SK-N-SH (cell line): ENCODE measurements at regions not wholly inside any gene's neighbourhood (a gene's known extent, or its start where the extent isn't known, plus 50 kb on each side); places are given as distances from the start of the nearest gene placed in this dataset.

Experiments
- EP300 ChIP-seq, 2 experiments: IDR thresholded peaks; 2 replicates each; pipeline versions ENCODE4 v1.4.0 to v1.6.1; 2012; ENCODE audit warnings: borderline replicate concordance in 1 of 2, low read depth in 1 of 2, low read length in 1 of 2
- EZH2phosphoT487 ChIP-seq: fragments of 200-600 bp; sonication (generic); IDR thresholded peaks from 2 replicates; pipeline ENCODE4 v1.6.1; 2017; ENCODE audit warnings: low read depth, mixed run types, mild to moderate bottlenecking, antibody characterized with exemption, moderate library complexity, borderline replicate concordance
- FOXJ3 ChIP-seq: sonication (generic); formaldehyde crosslinking; IDR thresholded peaks from 2 replicates; pipeline ENCODE4 v1.5.1; 2020; ENCODE audit warnings: mild to moderate bottlenecking, missing genetic modification reagents
- FOXM1 ChIP-seq: IDR thresholded peaks from 2 replicates; pipeline ENCODE4 v1.4.0; 2012; ENCODE audit warnings: low read depth, mild to moderate bottlenecking
- POLR2AphosphoS5 ChIP-seq: IDR thresholded peaks from 2 replicates; pipeline ENCODE4 v1.6.1; 2012; ENCODE audit warnings: low read depth, low read length
- RAD21 ChIP-seq: IDR thresholded peaks from 2 replicates; pipeline ENCODE4 v1.6.1; 2012; ENCODE audit warnings: mild to moderate bottlenecking, low read length
- REST ChIP-seq: IDR thresholded peaks from 2 replicates; pipeline ENCODE4 v1.6.1; 2012; ENCODE audit warnings: mild to moderate bottlenecking, low read depth, low read length, moderate library complexity
- TAF1 ChIP-seq: IDR thresholded peaks from 2 replicates; pipeline ENCODE4 v1.6.1; 2012; ENCODE audit warnings: low read depth, mild to moderate bottlenecking, low read length, moderate library complexity, borderline replicate concordance
- TF ChIP-seq, protein P1 (sequence below): fragments of 200-600 bp; sonication (generic); IDR thresholded peaks from 2 replicates; pipeline ENCODE4 v1.6.1; 2017; ENCODE audit warnings: antibody characterized with exemption, mild to moderate bottlenecking, moderate library complexity
- TF ChIP-seq, protein P2 (sequence below): IDR thresholded peaks from 2 replicates; pipeline ENCODE4 v1.4.0; 2012; ENCODE audit warnings: low read depth
- TF ChIP-seq, protein P3 (sequence below): fragments of 150-350 bp; IDR thresholded peaks from 2 replicates; pipeline ENCODE4 v1.6.1; 2017; ENCODE audit warnings: antibody characterized with exemption, low read length, low read depth, borderline replicate concordance
- TF ChIP-seq, protein P4 (sequence below): IDR thresholded peaks from 2 replicates; pipeline ENCODE4 v1.4.0; 2012; ENCODE audit warnings: low read depth, borderline replicate concordance

GRCh38 chr4:64766565-64766964, 357.3 kb upstream of the TECRL start:
- no peak for TF ChIP-seq FOXJ3 (CRISPR knock-in tag)
- TF ChIP-seq, protein P1, sequence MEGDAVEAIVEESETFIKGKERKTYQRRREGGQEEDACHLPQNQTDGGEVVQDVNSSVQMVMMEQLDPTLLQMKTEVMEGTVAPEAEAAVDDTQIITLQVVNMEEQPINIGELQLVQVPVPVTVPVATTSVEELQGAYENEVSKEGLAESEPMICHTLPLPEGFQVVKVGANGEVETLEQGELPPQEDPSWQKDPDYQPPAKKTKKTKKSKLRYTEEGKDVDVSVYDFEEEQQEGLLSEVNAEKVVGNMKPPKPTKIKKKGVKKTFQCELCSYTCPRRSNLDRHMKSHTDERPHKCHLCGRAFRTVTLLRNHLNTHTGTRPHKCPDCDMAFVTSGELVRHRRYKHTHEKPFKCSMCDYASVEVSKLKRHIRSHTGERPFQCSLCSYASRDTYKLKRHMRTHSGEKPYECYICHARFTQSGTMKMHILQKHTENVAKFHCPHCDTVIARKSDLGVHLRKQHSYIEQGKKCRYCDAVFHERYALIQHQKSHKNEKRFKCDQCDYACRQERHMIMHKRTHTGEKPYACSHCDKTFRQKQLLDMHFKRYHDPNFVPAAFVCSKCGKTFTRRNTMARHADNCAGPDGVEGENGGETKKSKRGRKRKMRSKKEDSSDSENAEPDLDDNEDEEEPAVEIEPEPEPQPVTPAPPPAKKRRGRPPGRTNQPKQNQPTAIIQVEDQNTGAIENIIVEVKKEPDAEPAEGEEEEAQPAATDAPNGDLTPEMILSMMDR = no peak
- TF ChIP-seq EP300 (IDR thresholded peaks at IDR 0.05; ENCODE audit: borderline replicate concordance in 1 of 2, low read depth in 1 of 2, low read length in 1 of 2) = no peak
- TF ChIP-seq, protein P2, sequence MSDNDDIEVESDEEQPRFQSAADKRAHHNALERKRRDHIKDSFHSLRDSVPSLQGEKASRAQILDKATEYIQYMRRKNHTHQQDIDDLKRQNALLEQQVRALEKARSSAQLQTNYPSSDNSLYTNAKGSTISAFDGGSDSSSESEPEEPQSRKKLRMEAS = no peak
- no peak for TF ChIP-seq EZH2phosphoT487
- TF ChIP-seq, protein P3, sequence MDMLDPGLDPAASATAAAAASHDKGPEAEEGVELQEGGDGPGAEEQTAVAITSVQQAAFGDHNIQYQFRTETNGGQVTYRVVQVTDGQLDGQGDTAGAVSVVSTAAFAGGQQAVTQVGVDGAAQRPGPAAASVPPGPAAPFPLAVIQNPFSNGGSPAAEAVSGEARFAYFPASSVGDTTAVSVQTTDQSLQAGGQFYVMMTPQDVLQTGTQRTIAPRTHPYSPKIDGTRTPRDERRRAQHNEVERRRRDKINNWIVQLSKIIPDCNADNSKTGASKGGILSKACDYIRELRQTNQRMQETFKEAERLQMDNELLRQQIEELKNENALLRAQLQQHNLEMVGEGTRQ = no peak
- TF ChIP-seq TAF1 = no peak
- no peak for TF ChIP-seq REST
- TF ChIP-seq, protein P4, sequence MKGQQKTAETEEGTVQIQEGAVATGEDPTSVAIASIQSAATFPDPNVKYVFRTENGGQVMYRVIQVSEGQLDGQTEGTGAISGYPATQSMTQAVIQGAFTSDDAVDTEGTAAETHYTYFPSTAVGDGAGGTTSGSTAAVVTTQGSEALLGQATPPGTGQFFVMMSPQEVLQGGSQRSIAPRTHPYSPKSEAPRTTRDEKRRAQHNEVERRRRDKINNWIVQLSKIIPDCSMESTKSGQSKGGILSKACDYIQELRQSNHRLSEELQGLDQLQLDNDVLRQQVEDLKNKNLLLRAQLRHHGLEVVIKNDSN = no peak
- no peak for TF ChIP-seq RAD21
- TF ChIP-seq FOXM1 = no peak
- no peak for TF ChIP-seq POLR2AphosphoS5
